PC-3 (cell line): ENCODE measurements at regions not wholly inside any gene's neighbourhood (a gene's known extent, or its start where the extent isn't known, plus 50 kb on each side); places are given as distances from the start of the nearest gene placed in this dataset.

ENCODE experiments used
- EZH2 ChIP-seq: fragments of 300-600 bp; sonication (generic); IDR thresholded peaks from one replicate; pipeline ENCODE4 v1.6.1; 2017; ENCODE audit warnings: antibody characterized with exemption, mild to moderate bottlenecking, low read length; ENCODE audit not compliant: unreplicated experiment
- EZH2phosphoT487 ChIP-seq: fragments of 300-600 bp; sonication (generic); IDR thresholded peaks from 2 replicates; pipeline ENCODE4 v1.6.1; 2018; ENCODE audit warnings: mild to moderate bottlenecking, antibody characterized with exemption, low read length, borderline replicate concordance
- TF ChIP-seq, protein P1 (sequence below): fragments of 300-600 bp; sonication (generic); conservative IDR thresholded peaks from 2 replicates; pipeline ENCODE4 v1.5.1; 2017; ENCODE audit warnings: antibody characterized with exemption, low read depth, mild to moderate bottlenecking, low read length

GRCh38 chr5:110203661-110204060 is 513.9 kb downstream of the MAN2A1 start:
- TF ChIP-seq, protein P1, sequence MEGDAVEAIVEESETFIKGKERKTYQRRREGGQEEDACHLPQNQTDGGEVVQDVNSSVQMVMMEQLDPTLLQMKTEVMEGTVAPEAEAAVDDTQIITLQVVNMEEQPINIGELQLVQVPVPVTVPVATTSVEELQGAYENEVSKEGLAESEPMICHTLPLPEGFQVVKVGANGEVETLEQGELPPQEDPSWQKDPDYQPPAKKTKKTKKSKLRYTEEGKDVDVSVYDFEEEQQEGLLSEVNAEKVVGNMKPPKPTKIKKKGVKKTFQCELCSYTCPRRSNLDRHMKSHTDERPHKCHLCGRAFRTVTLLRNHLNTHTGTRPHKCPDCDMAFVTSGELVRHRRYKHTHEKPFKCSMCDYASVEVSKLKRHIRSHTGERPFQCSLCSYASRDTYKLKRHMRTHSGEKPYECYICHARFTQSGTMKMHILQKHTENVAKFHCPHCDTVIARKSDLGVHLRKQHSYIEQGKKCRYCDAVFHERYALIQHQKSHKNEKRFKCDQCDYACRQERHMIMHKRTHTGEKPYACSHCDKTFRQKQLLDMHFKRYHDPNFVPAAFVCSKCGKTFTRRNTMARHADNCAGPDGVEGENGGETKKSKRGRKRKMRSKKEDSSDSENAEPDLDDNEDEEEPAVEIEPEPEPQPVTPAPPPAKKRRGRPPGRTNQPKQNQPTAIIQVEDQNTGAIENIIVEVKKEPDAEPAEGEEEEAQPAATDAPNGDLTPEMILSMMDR = no peak
- TF ChIP-seq EZH2phosphoT487 (no peak), EZH2 (no peak)
